CD4-positive, alpha-beta T cell (primary cell): ENCODE measurements at regions not wholly inside any gene's neighbourhood (a gene's known extent, or its start where the extent isn't known, plus 50 kb on each side); places are given as distances from the start of the nearest gene placed in this dataset.

Experiments
- ATAC-seq: fragments of 200-7000 bp; cut with Tn5 transposase; one replicate; pipeline ENCODE4 v1.10.0; 2022; ENCODE audit warnings: mild to moderate bottlenecking; ENCODE audit not compliant: poor library complexity
- CTCF ChIA-PET: fragments of 350-600 bp; sonication (Branson Sonifier 250); formaldehyde crosslinking; loops from one replicate; lab custom pipeline; 2021; ENCODE audit warnings: antibody characterized with exemption, inconsistent platforms; lab: Charles Lee
- POLR2A ChIA-PET: fragments of 350-600 bp; sonication (Branson Sonifier 250); formaldehyde crosslinking; loops from one replicate; lab custom pipeline; 2021; ENCODE audit warnings: antibody characterized with exemption, inconsistent platforms; lab: Charles Lee
- DNase-seq, 14 experiments: peaks; one replicate each; pipeline ENCODE4 v3.0.0-alpha.2; 2013 to 2020; ENCODE audit warnings: mixed read lengths in 2 of 14
- H3K27ac ChIP-seq, 2 donors: one replicate each; pipeline versions ENCODE4 v1.5.1 to v1.7.0; 2013; ENCODE audit warnings: low read length in 2 of 2, low read depth in 1 of 2, mild to moderate bottlenecking in 1 of 2
- H3K27me3 ChIP-seq, 2 experiments: 1 replicate in 1 of 2; 2 replicates in 1 of 2; pipeline versions ENCODE4 v1.6.1 to v1.7.0; 2013; ENCODE audit warnings: low read length in 2 of 2, control low read depth in 1 of 2, mild to moderate bottlenecking in 1 of 2, moderate library complexity in 1 of 2; ENCODE audit not compliant: insufficient read depth in 2 of 2, control insufficient read depth in 1 of 2
- H3K36me3 ChIP-seq: one replicate; pipeline ENCODE4 v1.6.1; 2013; ENCODE audit warnings: low read length, control low read depth; ENCODE audit not compliant: insufficient read depth
- H3K4me1 ChIP-seq: one replicate; pipeline ENCODE4 v1.6.1; 2013; ENCODE audit warnings: low read length, control low read depth; ENCODE audit not compliant: insufficient read depth
- H3K4me3 ChIP-seq: one replicate; pipeline ENCODE4 v1.5.1; 2013; ENCODE audit warnings: mild to moderate bottlenecking, low read length, moderate library complexity
- H3K9me3 ChIP-seq, 2 experiments: 1 replicate in 1 of 2; 2 replicates in 1 of 2; pipeline versions ENCODE4 v1.6.1 to v1.7.0; 2013; ENCODE audit warnings: low read length in 2 of 2, mild to moderate bottlenecking in 2 of 2, control low read depth in 1 of 2, moderate library complexity in 1 of 2; ENCODE audit not compliant: control insufficient read depth in 1 of 2, insufficient read depth in 1 of 2
- H3K27ac Mint-ChIP-seq: one replicate; pipeline ENCODE4 v1.8.0; 2020; ENCODE audit warnings: mixed read lengths
- H3K27me3 Mint-ChIP-seq: one replicate; pipeline ENCODE4 v1.8.0; 2021; ENCODE audit warnings: mixed read lengths
- H3K36me3 Mint-ChIP-seq: one replicate; pipeline ENCODE4 v1.8.0; 2021; ENCODE audit warnings: low read depth, mixed read lengths
- H3K4me1 Mint-ChIP-seq: one replicate; pipeline ENCODE4 v1.8.0; 2021; ENCODE audit warnings: low read depth, mixed read lengths
- H3K4me3 Mint-ChIP-seq: one replicate; pipeline ENCODE4 v1.8.0; 2020; ENCODE audit warnings: mild to moderate bottlenecking, mixed read lengths
- H3K9me3 Mint-ChIP-seq: one replicate; pipeline ENCODE4 v1.8.0; 2020; ENCODE audit warnings: mixed read lengths
- CTCF ChIP-seq: fragments of 200-600 bp; IDR thresholded peaks from one replicate; pipeline ENCODE4 v1.8.0; 2022; ENCODE audit warnings: antibody characterized with exemption, mild to moderate bottlenecking
- intact Hi-C, 2 experiments: fragments of 100-400 bp; cut with DNase I in 1 of 2; cut with micrococcal nuclease in 1 of 2; formaldehyde crosslinking; loops; one replicate each; pipeline versions ENCODE4 v1.15.1 to v1.9.0; 2023 to 2025; cut with DNase I, micrococcal nuclease

GRCh38 chr2:221642447-221642846, 70.3 kb upstream of the EPHA4 start:
- no peaks in the 10 kb centered on the region for H3K27me3 ChIP-seq
- no peak overlapping the region for H3K4me3 ChIP-seq
- H3K27ac ChIP-seq = no peak overlapping the region
- Mint-ChIP-seq H3K27ac (no peak overlapping the region), H3K9me3 (peaks cover under 1% of the 10 kb centered on the region), H3K36me3 (no peaks in the 10 kb centered on the region), H3K4me3 (no peak overlapping the region), H3K27me3 (peaks cover 8% of the 10 kb centered on the region), H3K4me1 (no peaks in the 10 kb centered on the region)
- CTCF ChIA-PET = no interaction called here
- intact Hi-C loops = no loop called here
- no peak for TF ChIP-seq CTCF
- DNase-seq (no peak), ATAC-seq (no peak)
- no peaks in the 10 kb centered on the region for H3K4me1 ChIP-seq
- H3K9me3 ChIP-seq = peaks cover 0 to 10% of the 10 kb centered on the region in 2 experiments
- POLR2A ChIA-PET = no interaction called here
- H3K36me3 ChIP-seq = no peaks in the 10 kb centered on the region

GRCh38 chr2:221641181-221641871, 69.2 kb upstream of the EPHA4 start:
- no peak for ATAC-seq
- Mint-ChIP-seq H3K36me3 (no peaks in the 10 kb centered on the region), H3K4me1 (no peaks in the 10 kb centered on the region), H3K27ac (no peak overlapping the region), H3K4me3 (no peak overlapping the region), H3K9me3 (no peaks in the 10 kb centered on the region), H3K27me3 (peaks cover 8% of the 10 kb centered on the region)
- no peak for TF ChIP-seq CTCF
- H3K4me3 ChIP-seq = no peak overlapping the region
- no peaks in the 10 kb centered on the region for H3K4me1 ChIP-seq
- H3K27ac ChIP-seq = no peak overlapping the region
- no peaks in the 10 kb centered on the region for H3K27me3 ChIP-seq
- ChIA-PET CTCF (no interaction called here), POLR2A (no interaction called here)
- no peak for DNase-seq
- H3K36me3 ChIP-seq = no peaks in the 10 kb centered on the region
- H3K9me3 ChIP-seq = peaks cover 0 to 5% of the 10 kb centered on the region in 2 experiments
- intact Hi-C loops = no loop called here

GRCh38 chr2:221640686-221641085, 68.6 kb upstream of the EPHA4 start:
- no peaks in the 10 kb centered on the region for H3K27me3 ChIP-seq
- no peak overlapping the region for H3K4me3 ChIP-seq
- Mint-ChIP-seq H3K27ac (no peak overlapping the region), H3K36me3 (no peaks in the 10 kb centered on the region), H3K27me3 (peaks cover 8% of the 10 kb centered on the region), H3K9me3 (no peaks in the 10 kb centered on the region), H3K4me3 (no peak overlapping the region), H3K4me1 (no peaks in the 10 kb centered on the region)
- H3K27ac ChIP-seq = no peak overlapping the region
- intact Hi-C loops = no loop called here
- ChIA-PET POLR2A (no interaction called here), CTCF (no interaction called here)
- no peaks in the 10 kb centered on the region for H3K4me1 ChIP-seq
- no peaks in the 10 kb centered on the region for H3K36me3 ChIP-seq
- no peak for DNase-seq
- peaks cover 0 to 5% of the 10 kb centered on the region in 2 experiments for H3K9me3 ChIP-seq
- TF ChIP-seq CTCF = no peak
- no peak for ATAC-seq
